TTC549 (cell line): ENCODE measurements at regions not wholly inside any gene's neighbourhood (a gene's known extent, or its start where the extent isn't known, plus 50 kb on each side); places are given as distances from the start of the nearest gene placed in this dataset.

Experiments used
- FAIRE-seq: peaks from 2 replicates; lab custom pipeline; 2012; peaks lifted over from hg19 to GRCh38; lab: Jason Lieb, UNC

DNA sequence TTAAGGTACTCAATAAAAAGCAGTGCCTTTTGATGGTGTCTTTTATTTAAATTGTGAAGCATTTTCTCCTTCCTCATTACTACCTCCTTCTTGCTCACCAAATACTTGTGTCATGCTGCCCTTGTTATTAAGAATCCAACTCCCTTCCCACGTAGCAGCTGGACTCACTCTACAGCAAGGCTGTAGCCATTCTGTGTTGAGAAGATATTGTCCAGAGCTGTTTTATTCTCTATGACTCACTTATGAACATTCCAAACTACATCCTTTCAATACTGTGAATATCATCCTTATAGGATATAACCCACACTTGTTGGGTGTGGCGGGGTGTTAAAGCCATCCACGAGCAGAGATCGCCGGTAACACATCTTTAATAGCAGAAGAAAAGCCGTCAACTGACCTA lies 1671.5 kb upstream of the SLC10A2 start:
- FAIRE-seq: no peak

DNA sequence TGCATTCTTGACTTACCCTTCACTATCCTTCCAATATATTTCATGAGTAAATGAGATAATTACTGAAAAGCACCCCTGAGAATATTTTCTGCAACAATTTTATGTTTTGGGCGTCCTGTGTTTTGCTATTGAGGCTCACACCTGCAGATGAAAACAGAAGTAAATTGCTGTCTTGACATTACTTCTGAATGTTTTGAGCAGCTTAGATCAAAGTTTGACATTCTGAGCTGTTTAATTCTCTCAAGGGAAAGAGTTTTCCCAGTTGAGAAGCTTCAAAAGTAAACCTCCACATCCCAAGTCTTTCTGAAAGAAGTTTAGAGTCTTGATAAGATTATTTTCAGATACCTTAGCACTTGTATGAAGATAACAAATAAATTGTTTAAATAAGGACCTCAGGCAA lies 1667.2 kb upstream of the SLC10A2 start:
- no peak for FAIRE-seq

DNA sequence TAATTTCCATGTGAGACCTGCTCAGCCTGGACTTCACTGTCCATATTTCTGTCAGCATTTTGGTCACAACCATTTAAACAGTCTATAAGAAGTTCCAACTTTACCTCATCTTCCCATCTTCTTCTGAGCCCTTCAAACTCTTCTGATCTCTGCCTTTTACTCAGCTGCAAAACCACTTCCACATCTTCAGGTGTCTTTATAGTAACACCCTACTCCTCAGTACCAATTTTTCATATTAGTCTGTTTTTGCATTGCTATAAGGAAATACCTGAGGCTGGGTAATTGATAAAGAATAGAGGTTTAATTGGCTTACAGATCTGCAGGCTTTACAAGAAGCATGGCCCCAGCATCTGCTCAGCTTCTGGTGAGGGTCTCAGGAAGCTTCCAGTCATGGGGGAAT lies 1648.9 kb upstream of the SLC10A2 start:
- FAIRE-seq: no peak

DNA sequence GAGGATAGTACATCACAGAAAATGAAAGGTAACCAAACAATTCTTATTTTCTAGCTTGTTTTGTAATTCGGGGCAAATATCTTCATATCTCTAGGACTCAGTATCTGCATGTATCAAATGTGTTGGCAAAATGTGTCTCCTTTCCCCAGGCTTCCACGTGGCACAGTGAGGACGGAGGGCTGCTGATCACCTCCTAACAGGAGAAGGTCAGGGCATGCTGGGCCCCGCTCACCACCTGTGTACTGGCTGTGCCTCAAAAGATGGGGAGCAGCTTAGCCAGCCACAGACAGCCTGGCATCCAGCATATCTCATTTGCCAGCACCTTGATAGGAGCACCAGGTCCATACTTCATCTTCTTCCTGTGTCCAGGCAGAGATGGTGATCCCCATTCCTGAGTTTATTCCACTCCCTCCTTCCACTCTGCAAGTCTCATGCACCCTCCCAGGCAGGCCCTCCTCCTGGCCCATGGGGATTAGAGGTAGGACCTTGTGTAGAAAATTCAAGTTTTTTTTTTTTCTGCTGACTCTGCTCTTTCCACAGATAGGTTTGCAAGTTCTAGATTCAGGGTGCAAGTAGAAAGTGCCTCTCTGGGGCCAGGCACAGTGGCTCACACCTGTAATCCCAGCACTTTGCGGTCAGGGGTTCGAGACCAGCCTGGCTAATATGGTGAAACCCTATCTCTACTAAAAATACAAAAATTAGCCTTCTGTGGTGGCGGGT lies 1639.0 kb upstream of the SLC10A2 start:
- FAIRE-seq: no peak

DNA sequence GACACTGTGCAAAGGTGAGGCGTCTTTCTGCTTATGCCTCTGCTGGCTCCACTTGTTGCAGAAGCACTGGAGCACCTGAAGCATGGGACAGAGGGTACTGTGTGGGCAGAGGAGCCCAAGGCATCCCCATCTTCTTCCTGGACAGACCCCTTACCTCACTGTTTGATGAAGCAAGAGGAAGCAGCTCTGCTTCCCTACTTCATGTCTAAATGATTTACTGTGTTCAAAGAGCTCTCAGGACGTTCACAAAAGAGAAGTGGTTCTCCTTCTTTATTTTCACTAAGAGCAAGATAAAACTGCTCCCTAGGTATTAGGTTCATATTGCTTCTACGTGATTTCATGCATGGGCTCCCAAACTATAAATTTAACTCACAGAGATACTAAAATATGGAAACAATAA lies 1635.4 kb upstream of the SLC10A2 start:
- no peak for FAIRE-seq

DNA sequence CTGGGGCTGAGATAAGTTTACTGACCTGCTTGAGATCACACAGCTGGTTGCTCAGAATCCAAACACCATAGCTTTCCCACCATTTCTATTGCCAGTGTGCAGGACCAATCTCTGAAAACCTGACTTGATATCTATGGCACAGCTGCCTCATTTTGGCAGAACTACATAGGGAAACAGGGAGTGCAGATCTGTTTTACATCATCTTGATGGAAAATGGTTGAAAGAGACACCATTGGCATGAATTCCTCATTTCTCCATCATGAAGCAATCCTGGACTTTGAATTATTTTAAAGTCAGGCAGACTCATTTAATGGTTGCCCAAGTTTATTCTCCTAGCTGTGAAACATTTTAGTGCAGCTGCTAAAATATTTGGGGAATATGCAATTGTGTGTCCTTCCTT lies 1628.2 kb upstream of the SLC10A2 start:
- no peak for FAIRE-seq

DNA sequence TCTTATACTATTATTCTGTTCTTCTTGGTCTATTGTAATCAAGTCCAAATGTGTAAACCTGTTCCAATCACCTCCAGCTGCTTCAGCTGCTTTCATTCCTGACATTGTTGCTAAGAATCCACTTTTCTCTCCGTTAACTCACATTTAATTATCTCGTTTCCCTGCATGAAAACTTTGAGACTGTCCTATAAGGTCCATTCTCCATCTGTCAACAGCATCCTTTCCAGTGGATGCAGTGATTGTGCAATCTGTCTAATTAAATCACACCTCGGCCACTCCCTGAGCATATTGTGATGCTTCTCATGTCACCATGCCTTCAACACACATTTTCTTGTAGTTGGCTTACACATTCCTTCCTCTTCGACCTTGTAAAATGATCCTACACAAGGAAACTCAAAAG lies 1626.9 kb upstream of the SLC10A2 start:
- FAIRE-seq: no peak

DNA sequence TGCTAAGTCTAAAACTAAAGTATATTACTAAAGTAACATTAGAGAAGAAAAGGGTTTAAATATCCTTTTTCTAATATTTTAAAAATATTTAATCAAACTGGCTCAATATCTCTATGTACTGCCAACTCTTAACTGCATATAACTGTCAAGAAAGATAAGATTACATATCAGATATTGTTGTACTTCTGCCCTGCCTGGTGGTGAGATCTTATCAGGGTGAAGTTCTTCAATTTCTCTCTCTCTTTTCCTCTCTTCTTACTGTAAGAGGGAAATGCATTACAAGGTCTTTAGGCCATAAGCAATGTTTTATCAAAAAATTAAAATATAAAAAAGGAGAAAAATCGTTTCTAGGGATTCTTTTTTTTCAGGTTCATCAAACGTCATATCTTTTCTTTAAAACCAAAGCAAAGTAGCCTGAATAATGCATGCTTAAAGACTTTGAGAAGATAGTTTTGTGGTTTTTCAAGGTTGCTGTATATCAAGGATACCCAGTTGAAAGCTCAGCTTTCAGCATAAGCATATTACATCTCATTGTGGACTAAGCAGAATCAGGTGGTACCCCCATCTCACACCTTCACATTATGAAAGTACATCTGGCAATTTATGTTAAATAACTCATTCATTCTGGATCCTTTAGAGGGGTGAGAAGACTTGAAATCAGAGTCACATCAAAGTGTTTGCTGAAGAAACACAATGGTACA lies 1625.7 kb upstream of the SLC10A2 start:
- FAIRE-seq: no peak

DNA sequence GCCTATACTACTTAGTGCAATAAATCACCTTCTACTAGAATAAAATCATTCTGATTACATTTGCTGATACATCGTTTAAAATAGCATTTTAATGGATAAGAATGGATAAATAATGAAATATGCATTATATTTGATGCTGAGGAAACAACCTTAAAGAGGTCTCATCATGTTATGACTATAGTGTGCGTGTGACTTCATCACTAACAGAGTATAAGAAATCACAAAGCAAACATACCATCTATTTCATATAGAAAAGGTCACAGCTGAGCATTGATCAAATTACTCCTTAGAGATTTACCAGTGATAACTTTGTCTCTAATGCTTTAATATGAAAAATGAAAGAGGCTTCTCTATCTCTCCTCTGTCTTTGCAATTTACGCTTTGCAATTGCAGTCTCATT lies 1620.3 kb upstream of the SLC10A2 start:
- FAIRE-seq: no peak

DNA sequence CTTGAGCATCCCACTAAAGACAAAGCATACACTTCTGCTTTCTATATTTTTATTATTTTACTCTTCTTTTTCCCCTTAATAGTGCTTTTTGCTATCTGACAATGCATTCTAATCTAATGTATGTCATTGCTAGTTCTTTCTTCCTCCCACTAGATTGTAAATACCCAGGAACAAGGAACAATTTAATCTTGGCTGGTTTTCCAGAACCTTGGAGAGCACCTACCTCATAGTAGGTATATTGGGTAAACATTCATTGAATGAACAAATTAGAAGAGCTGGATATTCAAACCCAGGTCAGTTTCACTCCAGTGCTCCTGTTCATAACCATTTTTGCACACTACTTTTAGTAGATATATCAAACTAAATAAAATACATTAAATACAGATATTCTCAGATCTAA lies 1617.6 kb upstream of the SLC10A2 start:
- FAIRE-seq: no peak

DNA sequence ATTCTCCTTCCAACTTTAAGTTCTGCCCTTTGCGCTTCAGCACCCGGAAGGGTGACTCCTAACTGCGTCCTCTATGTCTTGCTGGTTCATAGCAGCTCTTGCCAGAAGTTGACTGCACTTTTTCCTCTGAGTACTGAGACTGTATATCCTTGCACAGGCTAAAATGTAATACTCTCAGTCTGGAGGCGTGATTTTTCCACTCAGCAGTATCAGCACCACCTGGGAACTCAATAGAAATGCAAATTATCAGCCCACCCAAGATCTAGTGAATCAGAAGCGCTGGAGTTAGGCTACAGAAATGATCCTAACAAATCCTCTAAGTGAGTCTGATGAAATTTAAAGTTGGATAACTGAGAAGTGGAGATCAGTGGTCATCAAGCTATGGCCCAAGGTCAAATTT lies 1611.9 kb upstream of the SLC10A2 start:
- FAIRE-seq: no peak

DNA sequence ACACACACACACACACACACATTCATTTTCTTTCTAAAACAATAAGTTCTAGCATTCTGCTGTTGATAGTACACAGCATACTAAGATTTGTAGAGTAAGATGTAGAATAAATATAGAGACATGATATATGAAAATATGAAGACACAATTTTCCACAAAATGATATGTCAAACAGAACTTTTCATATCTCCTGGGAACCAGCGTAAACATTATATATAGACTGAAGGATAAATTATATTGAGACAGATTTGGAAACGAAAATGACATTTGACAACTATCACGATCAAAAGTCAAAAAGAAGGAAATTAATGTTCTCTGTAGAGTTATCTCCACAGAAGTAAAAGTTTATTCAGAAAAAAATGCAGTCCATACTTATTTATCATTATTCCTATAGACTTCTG lies 1605.7 kb upstream of the SLC10A2 start:
- no peak for FAIRE-seq

DNA sequence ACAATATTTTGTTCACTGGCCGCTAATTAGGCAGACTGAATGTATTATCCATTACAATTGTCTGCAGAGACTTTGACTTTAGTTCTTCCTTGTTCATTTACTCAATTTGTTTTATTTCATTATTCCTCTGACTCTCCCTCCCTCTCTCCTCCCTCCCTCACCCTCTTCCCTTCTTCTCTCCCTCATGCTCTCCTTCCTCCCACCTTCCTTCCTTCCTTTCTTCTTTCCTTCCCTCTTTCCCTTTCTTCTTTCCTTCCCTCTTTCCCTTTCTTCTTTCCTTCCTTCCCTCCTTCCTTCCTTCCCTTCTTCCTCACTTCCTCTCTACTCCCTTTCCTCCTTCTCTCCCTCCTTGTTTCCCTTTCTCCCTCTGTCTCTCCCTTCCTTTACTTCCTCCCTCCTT lies 1591.0 kb upstream of the SLC10A2 start:
- FAIRE-seq: no peak

DNA sequence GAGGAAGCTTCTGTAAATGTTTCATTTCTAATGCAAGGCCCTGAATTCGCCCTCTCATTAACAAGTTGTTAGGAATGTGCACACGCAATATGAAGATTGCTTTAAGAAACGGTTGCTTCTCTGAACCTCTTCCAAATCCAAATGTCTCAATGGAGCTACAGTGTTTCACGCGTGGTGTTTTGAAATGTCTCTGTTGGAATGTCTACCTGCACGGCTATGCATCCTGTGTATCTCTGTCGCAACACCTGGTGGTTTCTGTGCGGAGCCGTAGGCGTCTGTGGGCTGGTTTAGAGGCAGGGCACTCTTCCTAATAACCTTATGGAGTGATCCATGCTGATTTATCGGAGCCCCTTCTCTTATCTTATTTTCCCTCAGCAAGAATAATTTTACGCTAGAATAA lies 1584.2 kb upstream of the SLC10A2 start:
- FAIRE-seq: no peak

DNA sequence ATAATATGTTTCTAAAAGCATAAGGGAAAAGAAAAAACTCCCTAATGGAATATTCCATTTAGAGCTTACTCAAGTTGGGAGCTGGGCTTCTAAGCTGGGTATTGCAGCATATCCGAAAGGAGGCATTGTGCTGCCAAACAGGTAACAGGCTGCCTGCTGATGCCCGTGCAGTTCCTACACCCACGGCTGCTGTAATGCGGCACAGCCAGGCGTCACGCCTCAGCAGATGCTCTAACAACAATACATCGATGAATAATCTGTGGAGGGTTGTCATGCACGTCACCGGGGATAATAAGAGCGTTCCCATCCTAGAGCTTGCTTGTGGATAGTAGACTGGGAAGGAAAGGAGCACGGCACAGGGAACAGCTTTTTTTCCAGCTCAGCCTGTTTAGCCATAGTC lies 1582.1 kb upstream of the SLC10A2 start:
- FAIRE-seq: no peak

DNA sequence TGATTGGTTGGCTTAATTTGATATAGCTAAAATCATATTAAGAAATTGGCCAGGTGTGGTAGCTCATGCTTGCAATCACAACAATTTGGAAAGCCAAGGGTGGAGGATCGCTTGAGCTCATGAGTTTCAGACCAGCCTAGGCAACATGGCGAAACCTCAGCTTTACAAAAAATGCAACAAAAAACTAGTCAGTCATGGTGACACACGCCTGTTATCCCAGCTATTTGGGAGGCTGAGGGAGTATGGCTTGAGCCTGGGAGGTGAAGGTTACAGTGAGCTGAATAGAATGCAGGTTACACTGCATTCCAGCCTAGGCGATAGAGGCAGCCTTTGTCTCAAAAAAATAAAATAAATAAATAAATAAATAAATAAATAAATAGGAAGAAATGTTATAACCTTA lies 1579.6 kb upstream of the SLC10A2 start:
- no peak for FAIRE-seq

DNA sequence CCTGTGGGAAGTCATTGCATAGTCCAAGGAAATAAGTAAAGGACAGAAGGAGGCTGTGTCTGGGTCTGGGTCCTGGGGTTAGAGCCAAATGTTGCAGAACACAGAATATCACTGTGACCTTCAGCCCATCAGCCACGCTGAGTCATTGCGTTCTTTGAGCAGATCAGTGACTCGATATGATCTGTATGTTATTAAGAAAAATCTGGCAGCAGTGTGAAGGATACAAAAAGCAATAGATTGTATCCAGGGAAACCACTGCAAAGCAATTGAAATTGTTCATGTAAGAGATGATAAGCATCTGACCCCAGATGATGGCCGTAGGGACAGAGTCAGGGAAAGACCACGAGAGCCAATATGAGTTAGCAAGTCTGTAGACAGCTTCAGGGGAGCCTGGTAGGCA lies 1575.1 kb upstream of the SLC10A2 start:
- FAIRE-seq: no peak

DNA sequence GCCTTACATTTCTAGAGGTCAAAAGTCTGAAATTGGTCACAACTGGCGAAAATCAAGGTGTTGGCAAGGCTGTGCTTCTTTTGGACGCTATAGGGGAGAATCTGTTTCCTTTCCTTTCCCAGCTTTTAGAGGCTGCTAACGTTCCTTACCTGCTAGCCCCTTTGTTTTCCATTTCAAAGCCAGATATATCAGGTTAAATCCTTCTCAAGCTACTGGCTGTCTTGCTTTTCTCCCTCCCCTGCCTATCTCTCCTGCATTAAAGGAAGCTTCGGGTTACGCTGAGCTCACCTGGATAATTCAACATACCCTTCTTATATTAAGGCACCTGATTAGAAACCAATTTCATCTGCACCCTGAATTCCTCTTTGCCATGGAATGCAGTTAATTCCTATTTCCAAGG lies 1569.7 kb upstream of the SLC10A2 start:
- no peak for FAIRE-seq

DNA sequence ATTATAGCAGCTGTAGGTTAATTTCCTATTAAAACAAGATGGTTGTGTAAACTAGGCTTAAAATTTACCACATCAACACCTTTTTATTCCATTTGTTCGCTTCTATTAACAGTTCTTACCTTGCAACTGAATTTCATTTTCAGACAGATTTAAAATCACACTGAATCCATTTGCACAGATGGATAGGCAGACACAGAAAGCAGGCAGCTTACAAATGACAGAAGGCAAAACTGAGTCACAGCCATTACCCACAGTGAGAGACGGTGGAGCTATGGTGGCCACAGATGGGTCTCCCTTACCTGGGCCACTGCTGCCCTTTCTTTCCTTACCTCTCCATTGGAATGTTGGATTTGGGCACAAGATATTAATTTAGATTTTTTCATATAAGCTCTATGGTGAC lies 1567.8 kb upstream of the SLC10A2 start:
- FAIRE-seq: no peak

DNA sequence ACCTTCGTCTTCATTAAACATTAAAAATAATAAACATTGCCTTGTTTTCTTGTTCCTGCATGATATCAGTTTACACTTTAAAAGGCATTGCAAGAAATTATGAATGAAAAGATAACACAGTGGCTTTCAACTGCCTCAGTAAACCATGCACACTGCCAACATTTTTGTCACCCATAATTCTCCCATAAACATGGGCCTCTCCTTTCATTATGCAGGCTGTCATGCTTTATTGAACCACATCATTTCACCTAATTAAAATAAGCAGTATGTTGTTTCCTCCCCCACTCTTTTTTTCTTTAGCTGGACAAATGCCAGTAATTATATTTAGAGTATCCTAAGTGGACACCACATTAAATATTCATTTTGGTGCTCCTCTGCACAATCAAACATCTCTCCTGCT lies 1566.5 kb upstream of the SLC10A2 start:
- FAIRE-seq: no peak

DNA sequence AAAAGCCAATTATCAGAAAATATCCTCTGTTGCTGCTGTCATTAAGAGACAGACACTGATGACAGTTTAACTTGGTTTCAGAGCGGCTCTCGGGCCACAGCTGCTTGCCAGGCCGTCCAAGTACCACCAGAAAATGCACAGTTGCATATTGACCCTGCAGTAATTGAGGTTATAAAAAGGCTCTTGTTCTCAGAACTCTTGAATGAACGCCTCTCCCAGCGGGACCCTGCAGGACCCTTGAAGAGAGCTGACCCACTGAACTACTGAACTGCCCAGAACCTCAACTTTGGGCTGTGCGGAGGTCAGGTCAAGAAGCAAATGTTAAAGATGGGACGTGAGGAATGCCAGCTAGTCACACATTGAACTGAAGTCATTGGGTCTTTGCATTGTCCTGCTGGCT lies 1559.0 kb upstream of the SLC10A2 start:
- no peak for FAIRE-seq

DNA sequence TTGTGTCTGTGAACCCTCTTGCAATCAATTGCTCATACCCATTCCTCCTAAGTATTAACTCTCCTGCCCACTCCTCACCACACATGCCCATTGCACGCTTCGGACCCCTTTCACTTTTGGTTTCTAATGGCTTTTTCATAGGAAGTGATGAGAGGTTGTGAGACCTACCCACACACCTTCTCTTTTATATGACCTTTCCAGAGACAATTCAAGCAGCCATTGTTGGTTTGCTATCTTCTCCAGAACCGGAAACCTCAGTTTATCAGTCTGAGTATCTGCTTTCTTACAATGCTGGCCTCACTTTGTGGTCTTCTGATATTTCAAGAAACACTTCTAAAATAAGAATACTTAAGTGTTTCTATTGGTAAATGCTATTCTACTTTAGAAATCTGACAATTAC lies 1550.8 kb upstream of the SLC10A2 start:
- no peak for FAIRE-seq

DNA sequence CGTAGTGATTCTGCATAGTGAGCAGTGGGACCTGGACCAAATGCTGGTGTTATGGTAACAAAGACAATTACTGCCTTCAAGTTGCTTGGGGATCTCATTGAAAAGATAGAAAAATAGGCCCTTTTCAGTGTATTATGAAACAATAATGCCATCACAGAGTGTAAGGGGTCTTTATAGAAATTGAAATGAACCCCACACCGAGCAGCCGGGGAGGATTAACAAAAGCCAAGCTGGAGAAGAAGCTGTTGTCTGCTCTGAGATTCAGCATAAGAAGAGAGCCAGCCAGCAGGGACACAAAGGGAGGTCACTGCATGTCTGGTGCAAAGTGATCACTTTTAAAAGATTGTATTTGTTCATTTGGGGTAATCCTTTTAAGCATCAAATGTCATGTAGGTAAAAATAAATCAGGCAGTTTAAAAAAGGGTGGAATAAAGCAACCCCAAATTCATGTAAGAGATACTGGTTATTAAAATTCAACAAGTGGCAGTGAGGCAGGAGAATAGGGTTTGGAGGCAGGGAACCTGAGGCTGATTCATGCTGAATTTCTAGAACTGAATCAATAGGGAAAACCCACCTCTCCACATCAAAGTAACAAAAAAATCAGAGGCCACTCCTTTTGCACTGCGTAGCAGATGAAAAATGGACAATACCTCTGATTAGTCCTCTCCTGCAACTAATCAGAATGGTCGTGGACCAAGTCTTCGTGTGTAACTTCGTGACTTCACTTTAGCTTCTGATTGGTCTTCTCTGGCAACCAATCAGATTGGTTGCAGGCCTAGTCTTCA lies 1548.3 kb upstream of the SLC10A2 start:
- FAIRE-seq: no peak

DNA sequence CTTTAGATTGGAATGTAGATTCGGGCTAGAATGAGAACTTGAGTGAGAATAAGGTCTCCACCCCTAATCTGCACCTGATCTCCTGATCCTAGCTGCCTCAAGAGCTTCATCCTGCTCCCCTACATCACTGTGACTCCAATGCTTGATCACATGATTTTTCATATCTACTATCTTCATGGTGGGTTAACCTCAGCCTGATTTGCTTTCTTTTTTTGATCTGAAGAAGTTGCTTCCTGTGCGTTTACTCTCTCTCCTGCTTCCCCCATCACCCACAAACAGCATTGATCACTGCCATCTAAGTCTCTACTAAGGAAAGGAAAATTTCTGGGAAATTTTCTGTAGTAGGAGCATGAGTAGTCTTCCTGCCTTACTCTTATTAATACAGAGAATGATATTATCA lies 1542.1 kb upstream of the SLC10A2 start:
- no peak for FAIRE-seq
